HG03575 (cell line): ENCODE measurements at regions not wholly inside any gene's neighbourhood (a gene's known extent, or its start where the extent isn't known, plus 50 kb on each side); places are given as distances from the start of the nearest gene placed in this dataset.
A peak's percentile ranks its signal among the peaks of the same experiment; 100 is the strongest.

Experiments used
- ATAC-seq: cut with Tn5 transposase; IDR thresholded peaks from one replicate; pipeline ENCODE4 v1.9.1; 2021; ENCODE audit not compliant: unreplicated experiment, insufficient number of reproducible peaks, low FRiP score; ENCODE audit errors: extremely low read depth

DNA sequence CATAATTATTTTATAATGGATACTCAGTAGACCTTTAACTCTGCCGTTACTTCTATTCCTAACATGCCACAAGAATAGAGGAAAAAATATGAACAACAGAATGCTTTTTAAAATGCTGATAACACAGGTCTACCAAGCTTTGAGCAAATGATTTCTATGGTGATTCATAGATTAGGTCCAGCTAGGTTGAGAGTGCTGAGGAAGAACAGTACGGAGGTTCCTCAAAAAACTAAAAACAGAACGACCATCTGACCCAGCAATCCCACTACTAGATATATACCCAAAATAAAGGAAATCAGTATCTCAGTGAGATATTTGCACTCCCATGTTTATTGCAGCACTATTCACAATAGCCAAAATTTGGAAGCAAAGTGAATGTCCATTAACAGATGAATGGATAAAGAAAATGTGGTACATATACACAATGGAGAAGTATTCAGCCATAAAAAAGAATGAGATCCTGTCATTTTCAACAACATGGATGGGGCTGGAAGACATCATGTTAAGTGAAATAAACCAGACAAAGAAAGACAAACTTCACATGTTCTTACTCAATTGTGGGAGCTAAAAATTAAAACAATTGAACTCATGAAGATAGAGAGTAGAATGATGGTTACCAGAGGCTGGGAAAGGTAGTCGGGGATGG is 111.6 kb upstream of the SERTAD2 start:
- ATAC-seq: no peak

DNA sequence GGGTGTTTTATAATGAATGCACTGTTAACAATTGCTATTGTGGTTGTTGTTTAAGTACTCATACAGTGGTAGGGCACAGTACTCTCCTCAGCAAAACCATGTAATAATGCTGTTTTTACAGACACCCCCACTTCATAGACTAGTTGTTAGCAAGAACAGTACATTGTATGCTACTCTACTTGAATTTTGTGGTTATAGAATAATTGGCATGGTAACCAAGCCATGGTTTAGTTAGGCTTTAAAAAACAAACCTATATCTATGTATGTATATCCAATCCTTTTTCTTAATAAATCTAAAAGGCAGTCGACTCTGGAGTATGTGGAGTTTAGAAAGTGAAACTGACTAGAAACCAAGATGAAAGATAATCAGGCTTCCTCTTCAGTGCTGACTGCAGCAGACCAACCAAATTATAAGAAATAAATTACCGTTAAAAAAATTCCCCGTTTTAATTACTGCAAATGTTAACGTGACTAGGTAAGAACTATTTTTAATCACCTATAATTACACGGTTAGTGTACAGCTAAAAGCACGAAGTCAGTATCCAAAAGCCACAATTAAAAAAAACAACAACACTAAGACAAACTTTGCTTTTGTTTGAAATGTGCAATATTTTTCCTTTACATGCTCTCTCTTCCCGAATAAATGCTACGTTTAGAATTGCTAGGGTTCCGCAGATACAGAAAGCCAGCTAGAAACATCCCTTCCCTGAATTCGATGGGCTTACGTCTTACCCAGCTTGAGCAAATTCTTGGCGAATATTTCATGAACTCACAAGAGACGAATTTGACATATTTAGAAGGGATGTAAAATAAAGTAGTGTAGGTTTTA is 113.3 kb upstream of the SERTAD2 start:
- no peak for ATAC-seq

DNA sequence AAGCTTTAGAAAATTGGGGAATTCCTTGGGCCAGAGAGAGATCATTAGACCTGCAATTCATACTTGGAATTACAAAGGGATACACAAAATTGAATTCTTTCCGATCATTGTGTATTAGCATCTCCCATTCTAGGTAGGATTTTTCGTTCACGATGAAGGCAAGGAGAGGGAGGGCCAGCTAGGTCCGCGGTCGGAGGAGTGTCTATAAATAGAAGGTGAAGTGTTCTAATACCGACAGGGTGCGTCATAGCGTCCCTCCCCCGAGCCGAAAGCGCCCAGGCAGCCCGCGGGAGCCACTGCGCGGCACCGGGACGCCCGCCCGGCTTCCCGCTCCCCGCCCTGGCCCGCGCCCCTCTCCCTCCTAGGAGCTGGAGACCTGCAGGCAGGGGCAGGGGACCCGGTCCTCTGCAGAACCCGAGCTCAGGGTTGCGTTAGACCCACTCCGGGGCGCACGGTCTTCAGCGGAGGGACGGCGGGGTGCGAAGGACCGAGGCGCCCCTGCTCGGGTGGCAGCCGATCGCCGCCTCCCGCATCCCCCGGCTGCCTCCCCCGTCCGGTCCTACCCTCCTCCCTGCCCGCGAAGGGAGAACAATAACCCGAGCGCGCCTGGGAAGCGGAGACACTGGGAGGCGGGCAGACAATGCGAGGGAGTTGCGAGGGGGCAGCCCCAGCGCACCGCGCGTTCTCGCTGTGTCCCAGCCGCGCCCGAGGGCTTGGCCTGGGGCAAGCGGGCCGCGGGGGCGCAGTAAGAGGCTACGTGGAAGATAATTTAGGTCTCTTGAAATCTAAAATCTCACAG is 114.2 kb upstream of the SERTAD2 start:
- ATAC-seq: peak; percentile 43

DNA sequence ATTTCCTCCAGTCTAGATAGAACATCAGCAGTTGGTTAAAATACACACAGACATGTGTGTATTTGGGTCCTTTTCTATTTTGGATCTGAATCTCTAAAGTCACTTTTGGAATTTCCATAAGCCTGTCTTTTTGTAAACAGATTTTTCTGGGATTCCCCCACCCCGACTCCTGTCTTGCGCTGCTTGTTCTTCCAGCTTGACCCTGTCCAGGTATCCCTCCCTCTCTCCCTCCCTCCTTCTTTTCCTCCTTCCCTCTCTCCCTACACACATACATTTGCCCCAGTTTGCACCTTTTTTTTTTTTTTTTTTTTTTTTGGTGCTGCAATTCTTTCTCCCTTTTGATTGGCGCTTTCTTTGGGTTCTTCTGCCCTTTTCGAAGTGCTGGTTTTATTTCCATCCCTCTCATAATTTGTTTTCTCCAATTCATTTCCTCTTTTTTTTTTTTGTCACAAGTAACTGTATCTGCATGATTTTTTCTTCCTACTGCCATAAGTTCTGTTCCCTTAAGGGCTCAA is 114.8 kb upstream of the SERTAD2 start:
- no peak for ATAC-seq

DNA sequence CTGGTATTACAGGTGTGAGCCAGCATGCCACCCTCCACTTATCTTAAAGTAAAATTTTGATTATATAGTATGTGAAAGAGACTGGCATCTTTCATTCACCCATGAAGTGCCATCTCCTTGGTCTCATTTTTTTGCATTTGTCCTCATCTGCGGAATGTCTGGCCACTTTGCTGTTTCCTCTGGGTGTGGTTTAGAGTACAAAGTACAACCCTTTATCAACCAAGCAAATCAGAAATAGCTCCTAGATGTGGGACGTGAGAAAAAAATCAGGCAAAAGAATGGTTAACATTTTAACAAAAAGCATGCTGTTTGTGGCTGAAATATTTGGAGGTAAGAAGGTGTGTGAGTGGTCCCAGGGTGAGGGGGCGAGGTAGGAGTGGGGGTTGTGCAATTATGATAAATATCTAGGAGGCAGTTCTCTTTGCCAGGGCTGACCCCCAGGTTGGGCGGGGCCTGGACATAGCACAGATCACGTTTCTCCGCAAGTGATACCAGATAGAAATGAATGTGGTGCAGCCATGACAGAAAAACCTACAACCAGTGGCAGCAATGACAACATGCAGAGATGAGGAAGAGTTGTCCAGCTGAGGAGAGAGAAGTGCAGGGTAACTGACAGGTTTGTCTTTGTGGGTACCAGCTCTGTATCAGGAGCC is 115.8 kb upstream of the SERTAD2 start:
- no peak for ATAC-seq

DNA sequence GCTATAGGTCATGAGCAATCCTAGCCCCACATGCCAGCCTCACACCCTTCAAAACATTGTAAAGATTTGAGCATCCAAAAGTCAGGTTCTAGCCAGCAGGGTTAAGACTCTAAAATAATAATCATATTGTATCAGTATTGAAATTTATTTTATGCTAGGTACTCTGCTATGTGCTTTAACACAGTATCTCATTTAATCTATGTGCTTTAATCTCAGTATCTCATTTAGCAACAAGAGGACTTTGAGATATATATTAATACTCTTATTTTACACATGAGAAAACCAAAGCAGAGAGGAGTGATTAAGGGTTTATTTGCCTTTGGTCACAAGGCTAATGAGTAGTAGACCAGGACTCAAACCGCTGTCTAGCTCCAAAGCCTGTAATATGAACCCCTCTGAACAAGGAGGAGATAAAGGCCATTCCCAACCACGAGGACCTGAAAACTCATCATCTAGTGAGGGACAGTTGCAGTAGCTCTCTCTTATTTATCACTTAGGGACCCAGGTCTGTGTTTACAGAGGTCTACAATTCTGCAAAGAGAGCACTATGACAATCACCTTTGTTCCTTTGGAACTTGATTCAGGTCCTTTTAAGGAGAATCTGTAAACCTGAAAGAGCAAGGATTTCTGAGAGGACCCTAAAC is 116.5 kb upstream of the SERTAD2 start:
- ATAC-seq: no peak

DNA sequence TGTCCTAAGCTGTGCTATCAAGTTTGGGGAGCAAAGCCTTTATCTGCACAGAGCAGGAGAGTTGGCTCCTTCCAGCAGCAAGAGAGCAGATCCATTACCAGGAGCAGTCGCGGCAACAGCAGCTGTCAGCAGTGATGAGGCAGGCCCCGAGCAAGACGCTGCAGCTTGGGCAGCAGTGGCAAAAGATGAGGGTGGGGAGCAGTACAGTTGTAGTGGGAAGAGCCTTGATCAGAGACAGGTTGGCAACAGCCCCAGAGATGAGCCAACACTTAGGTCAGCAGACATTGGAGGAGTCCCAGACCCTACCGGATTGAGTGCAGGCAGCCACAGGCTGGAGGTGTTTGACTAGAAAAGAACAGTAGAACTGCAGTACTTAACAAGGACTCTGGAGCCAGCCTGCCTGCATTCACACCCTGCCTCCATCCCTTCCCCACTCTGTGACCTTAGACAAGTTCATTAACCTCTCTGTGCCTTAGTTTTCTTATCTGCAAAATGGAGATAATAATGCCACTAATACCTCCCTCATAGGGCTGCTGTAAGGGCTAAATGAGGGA is 117.1 kb upstream of the SERTAD2 start:
- ATAC-seq: no peak

DNA sequence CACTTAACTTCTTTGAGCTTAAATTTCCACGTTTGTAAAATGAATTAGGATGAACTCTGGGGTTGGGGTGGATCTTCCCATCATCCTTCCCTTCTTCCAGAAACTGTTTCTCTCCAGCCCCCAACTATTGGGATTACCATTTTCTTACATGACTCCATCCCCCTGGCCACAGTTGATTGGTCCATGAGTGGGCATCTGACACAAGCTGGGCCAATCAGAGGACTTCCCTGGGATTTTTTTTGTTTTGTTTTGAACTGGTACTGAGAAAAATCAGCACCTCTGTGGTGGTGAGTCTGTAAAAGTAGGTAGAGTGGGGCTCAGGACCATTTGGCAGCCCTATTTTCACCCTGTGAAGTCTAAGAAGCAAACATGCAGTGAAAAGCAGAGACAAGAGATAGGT is 118.0 kb upstream of the SERTAD2 start:
- no peak for ATAC-seq

DNA sequence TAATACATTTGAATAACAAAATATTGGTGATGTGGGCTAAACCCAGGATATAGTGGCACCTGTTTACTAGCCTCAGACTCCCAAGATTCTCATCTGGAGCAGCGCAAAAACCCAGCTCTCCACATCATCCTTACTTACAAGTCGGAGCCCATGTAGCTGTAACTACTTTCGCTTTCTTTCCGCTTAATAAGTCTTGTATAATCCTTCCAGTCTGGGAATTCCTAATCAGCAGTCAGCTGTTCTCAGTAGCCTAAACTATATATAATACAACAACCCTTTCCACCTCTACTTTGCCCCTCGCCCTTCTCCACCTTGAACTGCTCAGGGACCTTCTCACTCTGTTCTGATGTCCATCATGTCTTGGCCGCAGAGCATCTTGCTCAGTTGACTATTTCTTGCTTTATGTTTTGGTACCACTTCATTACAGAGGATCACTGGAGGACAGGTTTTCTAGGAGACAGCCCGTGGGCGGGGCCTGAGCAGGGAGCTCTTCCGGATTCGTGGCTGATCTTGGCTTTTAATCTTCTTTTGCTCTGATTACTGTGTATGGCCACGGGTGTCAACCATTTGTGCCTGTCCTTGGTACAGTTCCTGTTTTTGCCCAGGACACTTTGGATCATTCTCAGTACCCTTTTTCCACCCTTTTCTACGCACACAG is 119.9 kb upstream of the SERTAD2 start:
- ATAC-seq: no peak

DNA sequence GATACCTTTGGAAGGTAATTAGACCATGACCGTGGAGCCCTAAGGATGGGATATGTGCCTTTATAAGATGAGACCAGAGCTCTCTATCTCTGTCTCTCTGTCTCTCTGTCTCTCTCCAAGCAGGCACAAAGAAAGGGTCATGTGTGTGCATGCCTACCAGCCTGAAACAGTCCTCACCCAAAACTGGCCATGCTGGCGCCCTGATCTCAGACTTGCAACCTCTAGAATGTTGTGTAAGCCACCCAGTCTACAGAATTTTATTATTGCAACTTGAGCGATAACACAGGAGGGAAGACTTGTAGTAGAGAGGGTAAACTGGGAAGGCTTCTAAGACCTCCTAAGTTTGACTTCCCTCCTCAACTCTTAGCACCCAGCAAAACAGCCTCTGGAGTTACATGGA is 124.1 kb upstream of the SERTAD2 start:
- ATAC-seq: no peak

DNA sequence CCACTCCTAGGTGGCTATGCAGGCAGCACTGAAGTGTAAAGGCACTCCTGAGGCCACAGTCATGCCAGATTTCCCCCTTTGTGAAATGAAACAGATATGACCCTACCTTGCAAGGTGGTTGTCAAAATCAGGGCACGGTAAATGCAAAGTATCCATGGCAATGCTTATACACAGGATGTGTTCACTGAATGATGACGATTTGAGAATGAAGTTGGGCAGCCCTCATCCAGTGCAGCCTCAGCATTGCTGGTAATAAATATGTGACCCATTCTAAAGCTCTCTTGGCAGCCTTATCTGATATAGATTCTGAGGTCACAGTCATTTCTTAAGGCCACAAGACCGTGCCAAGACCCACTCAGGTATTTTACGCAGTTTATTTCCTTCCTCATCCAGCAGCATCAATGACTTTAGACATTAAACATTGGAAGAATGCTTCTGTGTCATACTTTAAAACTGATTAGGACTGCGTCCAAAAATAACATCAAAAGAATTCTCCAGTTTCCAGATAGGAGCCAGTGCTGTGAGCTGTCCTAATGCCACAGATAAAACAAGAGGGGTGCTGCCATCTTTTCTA is 125.5 kb upstream of the SERTAD2 start:
- ATAC-seq: no peak

DNA sequence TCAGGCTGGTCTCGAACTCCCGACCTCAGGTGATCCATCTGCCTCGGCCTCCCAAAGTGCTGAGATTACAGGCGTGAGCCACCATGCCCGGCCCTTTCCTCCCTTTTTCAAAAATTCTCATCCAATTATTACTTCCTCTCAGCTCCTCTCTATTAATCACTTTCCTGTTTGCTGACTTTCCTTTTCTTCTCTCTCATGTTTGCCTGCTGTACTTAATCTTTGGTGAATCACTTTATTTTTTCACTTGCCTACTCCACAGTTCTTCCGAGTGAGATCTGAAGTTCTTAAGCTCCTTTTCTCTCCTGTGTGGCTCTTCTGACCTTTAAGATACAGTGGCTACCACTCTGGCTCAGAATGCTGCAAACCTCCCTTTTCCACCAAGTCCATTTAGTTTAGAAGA is 126.3 kb upstream of the SERTAD2 start:
- ATAC-seq: no peak

DNA sequence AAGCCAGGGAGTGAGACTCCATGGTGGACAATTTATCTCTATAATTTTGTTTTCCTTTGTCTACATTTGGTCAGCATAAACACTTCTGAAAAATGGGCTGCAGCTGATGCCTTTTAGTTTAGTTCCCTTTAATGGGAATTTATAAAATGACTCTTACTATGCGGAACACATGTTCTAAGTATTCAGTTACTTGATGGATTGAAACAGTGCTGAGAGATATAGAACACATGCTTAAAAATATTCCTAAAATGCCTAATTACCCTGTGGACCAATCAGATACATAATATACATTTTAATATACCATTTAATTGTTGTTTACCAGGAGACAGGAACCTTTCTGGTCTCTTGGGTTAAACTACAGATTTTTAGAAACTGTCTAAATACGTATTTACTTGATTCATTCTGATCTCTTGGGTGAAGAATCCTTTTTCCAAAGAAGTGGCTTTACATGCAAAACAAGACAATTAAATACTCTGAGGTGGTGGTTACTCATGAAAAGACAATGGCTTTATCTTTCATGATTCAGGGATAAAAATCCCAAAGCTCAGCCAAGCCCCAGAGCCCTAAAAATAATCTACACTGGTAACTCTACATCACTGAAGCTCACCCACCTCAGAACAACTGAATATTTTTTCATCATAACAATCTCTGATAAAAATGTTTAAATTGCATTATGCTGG is 128.1 kb upstream of the SERTAD2 start:
- ATAC-seq: no peak

DNA sequence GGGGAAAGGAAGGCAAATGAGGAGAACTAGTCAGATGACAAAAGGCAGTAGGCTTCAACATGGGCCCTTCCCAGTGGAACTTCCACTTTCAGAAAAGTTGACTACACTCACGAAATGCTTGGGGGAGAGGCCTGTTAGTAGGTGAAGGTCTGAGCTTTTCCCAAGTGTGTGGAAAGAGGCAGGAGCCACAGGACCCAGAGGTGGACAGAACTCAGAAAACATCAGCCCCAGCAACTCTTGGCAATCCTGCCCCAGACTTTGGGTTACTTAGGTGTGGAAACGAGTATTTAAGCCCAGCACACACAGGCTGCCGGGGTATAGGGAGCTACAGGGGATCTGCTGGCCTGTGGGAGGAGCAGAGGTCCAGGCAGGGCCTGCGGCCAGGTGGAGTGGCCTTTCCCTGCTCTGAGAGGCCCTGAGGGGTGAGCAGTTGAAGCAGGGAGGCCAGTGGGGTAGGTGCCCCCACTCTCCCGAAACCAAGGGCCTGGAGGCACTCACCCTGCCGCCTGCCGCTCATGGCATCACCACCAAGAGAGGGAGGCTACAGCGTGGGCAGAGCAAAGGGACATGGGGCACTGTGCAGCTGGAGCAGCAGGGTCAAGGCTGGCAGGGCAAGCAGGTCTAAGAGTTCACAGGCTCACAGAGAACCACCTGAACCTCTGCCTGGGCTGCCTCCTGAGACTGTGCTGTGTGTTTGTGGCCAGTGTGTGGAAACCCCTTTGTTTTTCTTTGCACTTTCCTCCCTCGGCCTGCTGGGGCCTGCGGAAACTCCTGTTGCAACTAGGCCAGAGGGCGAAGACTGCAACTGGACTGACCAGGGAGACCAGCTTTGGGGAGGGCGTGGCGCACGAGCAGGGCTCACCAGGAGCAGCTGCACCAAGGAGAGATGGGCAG is 130.7 kb upstream of the SERTAD2 start:
- no peak for ATAC-seq

DNA sequence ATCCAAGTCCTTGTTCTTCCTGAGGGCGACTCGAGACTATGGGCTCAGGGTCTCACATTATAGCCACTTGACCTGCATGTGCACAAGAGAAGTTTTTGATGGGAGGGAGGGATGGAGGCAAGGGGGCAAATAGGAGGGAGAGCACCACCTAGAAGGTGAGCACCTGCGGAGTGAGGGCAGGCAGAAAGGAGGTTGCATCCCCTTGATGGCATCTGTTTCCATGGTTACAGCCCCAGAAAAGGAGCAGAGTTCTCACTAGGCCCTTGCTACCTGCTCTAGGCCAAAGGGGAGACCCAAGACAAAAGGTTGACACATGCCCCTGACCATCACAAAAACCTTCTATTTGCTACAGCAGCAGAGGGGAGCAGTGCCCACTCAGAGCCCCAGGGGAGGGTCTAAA is 131.5 kb upstream of the SERTAD2 start:
- no peak for ATAC-seq

DNA sequence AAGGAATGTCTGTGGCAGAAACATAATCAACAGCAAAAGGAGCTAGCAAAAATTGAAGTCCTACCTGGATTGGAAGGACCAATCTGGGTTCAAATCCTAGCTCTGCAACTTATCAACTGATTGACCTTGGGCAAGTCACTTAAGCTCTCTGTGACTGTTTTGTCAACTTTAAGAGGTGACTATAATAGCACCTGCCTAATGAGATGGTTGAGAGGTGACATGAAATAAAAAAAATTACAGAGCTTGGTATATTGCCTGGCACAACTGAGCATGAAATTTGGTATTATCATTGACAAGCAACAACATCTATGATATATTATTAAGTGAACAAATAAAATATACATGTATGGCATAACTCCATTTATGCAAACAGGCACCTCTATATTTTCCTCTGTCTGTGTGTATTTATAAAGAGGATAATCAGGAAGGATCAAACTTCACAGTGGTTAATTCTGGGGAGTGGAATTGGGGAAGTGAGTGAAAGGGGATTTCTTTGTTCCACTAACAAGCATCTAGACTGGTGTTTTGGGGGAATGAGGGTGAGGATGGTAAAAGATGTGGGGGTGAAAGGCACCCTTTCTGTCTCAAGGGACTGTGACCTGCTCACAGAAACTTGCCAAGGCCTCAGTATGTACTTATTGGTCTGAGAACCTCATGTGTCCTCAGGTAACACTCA is 132.8 kb upstream of the SERTAD2 start:
- no peak for ATAC-seq
